RWPE2 (cell line): ENCODE measurements at regions not wholly inside any gene's neighbourhood (a gene's known extent, or its start where the extent isn't known, plus 50 kb on each side); places are given as distances from the start of the nearest gene placed in this dataset.
"Not testable (repeated sequence)": the region's sequence is repeated elsewhere in the genome, so short reads cannot be mapped to it uniquely, and the experiment has no call there.

Source experiments
- ATAC-seq: fragments of 200-7000 bp; cut with Tn5 transposase; 3 replicates; pipeline ENCODE4 v1.9.1; 2021; ENCODE audit warnings: low read depth
- DNase-seq: peaks from one replicate; pipeline ENCODE4 v3.0.0-alpha.2; 2020; ENCODE audit warnings: low spot score
- H3K27ac ChIP-seq: fragments of 450-650 bp; 2 replicates; pipeline ENCODE4 v1.5.1; 2017; ENCODE audit warnings: mild to moderate bottlenecking; ENCODE audit not compliant: poor library complexity, severe bottlenecking
- H3K27me3 ChIP-seq: fragments of 250-450 bp; sonication (Bioruptor Pico); 2 replicates; pipeline ENCODE4 v1.5.1; 2021; ENCODE audit warnings: mild to moderate bottlenecking, moderate library complexity; ENCODE audit not compliant: insufficient read depth, poor library complexity, severe bottlenecking
- H3K36me3 ChIP-seq: fragments of 250-450 bp; sonication (Bioruptor Pico); 2 replicates; pipeline ENCODE4 v1.5.1; 2020; ENCODE audit warnings: low read depth, mild to moderate bottlenecking, moderate library complexity
- H3K4me1 ChIP-seq: fragments of 250-450 bp; sonication (Bioruptor Pico); 2 replicates; pipeline ENCODE4 v1.5.1; 2021; ENCODE audit warnings: mild to moderate bottlenecking, moderate library complexity; ENCODE audit not compliant: insufficient read depth, poor library complexity, severe bottlenecking
- H3K4me3 ChIP-seq: fragments of 250-450 bp; sonication (Bioruptor Pico); 2 replicates; pipeline ENCODE4 v1.5.1; 2021; ENCODE audit warnings: mild to moderate bottlenecking, moderate library complexity; ENCODE audit not compliant: severe bottlenecking
- H3K9me3 ChIP-seq: fragments of 250-450 bp; sonication (Bioruptor Pico); 2 replicates; pipeline ENCODE4 v1.5.1; 2021; ENCODE audit warnings: mild to moderate bottlenecking, moderate library complexity; ENCODE audit not compliant: severe bottlenecking
- CTCF ChIP-seq: fragments of 450-650 bp; IDR thresholded peaks from one replicate; pipeline ENCODE4 v1.5.1; 2017; ENCODE audit warnings: mild to moderate bottlenecking, moderate library complexity; ENCODE audit not compliant: poor library complexity, severe bottlenecking

GRCh38 chr20:5668529-5668868 is 57.7 kb upstream of the GPCPD1 start:
- ATAC-seq (peak; percentile 89), DNase-seq (peak; percentile 76)
- Histone ChIP-seq H3K27me3 (no peaks in the 10 kb centered on the region), H3K4me3 (no peak overlapping the region), H3K36me3 (no peaks in the 10 kb centered on the region), H3K27ac (peak overlapping the region; percentile 9), H3K4me1 (peaks cover 15% of the 10 kb centered on the region), H3K9me3 (no peaks in the 10 kb centered on the region)
- TF ChIP-seq CTCF = no peak

GRCh38 chr20:5667705-5668528 is 57.1 kb upstream of the GPCPD1 start:
- ATAC-seq (peak; percentile 51), DNase-seq (no peak)
- Histone ChIP-seq H3K27me3 (no peaks in the 10 kb centered on the region), H3K9me3 (no peaks in the 10 kb centered on the region), H3K4me1 (peaks cover 14% of the 10 kb centered on the region), H3K4me3 (no peak overlapping the region), H3K36me3 (no peaks in the 10 kb centered on the region), H3K27ac (peak overlapping the region; percentile 9)
- TF ChIP-seq CTCF = no peak

- H3K36me3 ChIP-seq = no peaks in the 10 kb centered on the region
- H3K27ac ChIP-seq = no peak overlapping the region
- no peak overlapping the region for H3K4me3 ChIP-seq
- H3K9me3 ChIP-seq = no peaks in the 10 kb centered on the region
- no peaks in the 10 kb centered on the region for H3K27me3 ChIP-seq
- H3K4me1 ChIP-seq = peaks cover 14% of the 10 kb centered on the region
- DNase-seq = no peak
- no peak for TF ChIP-seq CTCF
- ATAC-seq = no peak
Measured at GRCh38 chr20:5665417-5665816, 54.6 kb upstream of the GPCPD1 start.

GRCh38 chr20:5663396-5663795 is 52.6 kb upstream of the GPCPD1 start:
- Histone ChIP-seq H3K27me3 (no peaks in the 10 kb centered on the region), H3K36me3 (no peaks in the 10 kb centered on the region), H3K4me3 (no peak overlapping the region), H3K9me3 (no peaks in the 10 kb centered on the region), H3K27ac (no peak overlapping the region), H3K4me1 (peaks cover 17% of the 10 kb centered on the region)
- DNase-seq (no peak), ATAC-seq (no peak)
- TF ChIP-seq CTCF = no peak

- TF ChIP-seq CTCF = no peak
- H3K27ac ChIP-seq = no peak overlapping the region
- no peak for ATAC-seq
Measured at GRCh38 chr20:5662769-5663168, 52.0 kb upstream of the GPCPD1 start.

GRCh38 chr20:5660756-5661155 is 50.0 kb upstream of the GPCPD1 start:
- not testable (repeated sequence) for H3K36me3 ChIP-seq, H3K27ac ChIP-seq, H3K27me3 ChIP-seq, ATAC-seq, DNase-seq, H3K9me3 ChIP-seq, H3K4me3 ChIP-seq
- H3K4me1 ChIP-seq = peaks cover 32% of the 10 kb centered on the region

More at GRCh38 chr20:5662769-5663168, 52.0 kb upstream of the GPCPD1 start:
- H3K27me3 ChIP-seq = no peaks in the 10 kb centered on the region
- no peak for DNase-seq
- H3K9me3 ChIP-seq = no peaks in the 10 kb centered on the region
- no peaks in the 10 kb centered on the region for H3K36me3 ChIP-seq
- H3K4me3 ChIP-seq = no peak overlapping the region
- H3K4me1 ChIP-seq = peaks cover 17% of the 10 kb centered on the region
